ENCODE measurements at regions not wholly inside any gene's neighbourhood (a gene's known extent, or its start where the extent isn't known, plus 50 kb on each side); places are given as distances from the start of the nearest gene placed in this dataset.
"Not testable (repeated sequence)": the region's sequence is repeated elsewhere in the genome, so short reads cannot be mapped to it uniquely, and the experiment has no call there.

DNA sequence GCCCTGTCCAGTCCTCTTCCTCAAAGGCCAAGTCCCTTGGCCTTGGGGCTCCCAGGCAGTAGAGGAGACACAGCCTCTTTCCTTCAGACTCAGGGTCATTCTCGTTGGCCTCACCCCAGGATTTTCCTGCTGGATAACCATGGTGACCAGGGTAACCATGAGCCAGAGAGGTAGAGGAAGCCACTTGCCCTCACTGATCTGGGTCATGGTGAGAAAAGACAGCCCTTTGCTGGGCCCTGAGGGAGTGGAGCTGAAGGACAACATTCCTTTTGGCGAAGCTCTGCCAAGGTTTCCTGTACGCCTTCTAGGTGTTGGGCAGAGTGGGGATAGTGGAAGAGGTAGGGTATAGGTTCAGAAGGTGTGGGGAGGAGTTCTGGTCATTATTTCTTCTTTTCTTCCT, 53.1 kb upstream of the WNT4 start:
- no peak for DNase-seq (ENCODE audit: low read depth in 3 of 3)

GRCh38 chr1:22196641-22197040, 53.7 kb upstream of the WNT4 start:
- no peak for DNase-seq (ENCODE audit: low read depth in 3 of 3)

DNA sequence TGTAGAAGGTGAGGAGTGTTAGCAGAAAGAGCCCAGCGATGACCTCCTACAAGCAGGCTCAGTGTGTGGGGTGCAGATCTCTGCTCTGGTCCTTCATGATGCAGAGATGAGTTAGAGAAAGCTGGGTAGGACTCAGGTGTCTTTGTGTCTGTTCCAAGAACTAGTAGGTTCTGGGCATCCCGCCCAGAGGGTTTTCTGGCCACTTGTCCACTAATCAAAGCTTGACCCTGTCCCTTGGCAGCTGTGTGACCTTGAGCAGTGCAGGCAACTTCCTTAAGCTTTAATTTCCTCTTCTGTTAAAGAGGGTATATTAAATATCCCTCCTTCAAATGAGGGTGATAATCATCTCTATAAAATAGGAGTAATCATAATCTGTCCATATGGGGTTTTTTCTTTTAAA, 54.7 kb upstream of the WNT4 start:
- DNase-seq (ENCODE audit: low read depth in 3 of 3) = no peak

GRCh38 chr1:22201023-22201422, 58.1 kb upstream of the WNT4 start:
- no peak for DNase-seq (ENCODE audit: low read depth in 3 of 3)

DNA sequence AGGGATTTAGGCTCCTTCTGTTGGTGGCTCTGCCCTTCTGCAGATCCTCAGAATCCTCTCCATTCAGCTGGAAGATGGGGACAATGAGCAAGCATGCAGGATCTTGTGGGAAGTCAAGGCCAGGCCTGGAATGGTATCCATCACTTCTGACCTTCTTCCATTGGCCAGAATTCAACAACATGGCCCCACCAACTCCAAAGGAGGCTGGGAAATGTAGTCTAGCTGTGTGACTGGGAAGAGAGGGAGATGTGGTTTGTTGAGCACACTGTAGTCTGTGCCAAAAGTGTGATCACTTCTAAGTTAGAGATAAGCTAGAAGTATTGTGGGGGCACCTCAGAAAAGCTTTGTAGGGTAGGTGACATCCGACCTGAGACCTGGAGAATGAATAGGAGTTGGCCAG, 60.4 kb upstream of the WNT4 start:
- no peak for DNase-seq (ENCODE audit: low read depth in 3 of 3)

DNA sequence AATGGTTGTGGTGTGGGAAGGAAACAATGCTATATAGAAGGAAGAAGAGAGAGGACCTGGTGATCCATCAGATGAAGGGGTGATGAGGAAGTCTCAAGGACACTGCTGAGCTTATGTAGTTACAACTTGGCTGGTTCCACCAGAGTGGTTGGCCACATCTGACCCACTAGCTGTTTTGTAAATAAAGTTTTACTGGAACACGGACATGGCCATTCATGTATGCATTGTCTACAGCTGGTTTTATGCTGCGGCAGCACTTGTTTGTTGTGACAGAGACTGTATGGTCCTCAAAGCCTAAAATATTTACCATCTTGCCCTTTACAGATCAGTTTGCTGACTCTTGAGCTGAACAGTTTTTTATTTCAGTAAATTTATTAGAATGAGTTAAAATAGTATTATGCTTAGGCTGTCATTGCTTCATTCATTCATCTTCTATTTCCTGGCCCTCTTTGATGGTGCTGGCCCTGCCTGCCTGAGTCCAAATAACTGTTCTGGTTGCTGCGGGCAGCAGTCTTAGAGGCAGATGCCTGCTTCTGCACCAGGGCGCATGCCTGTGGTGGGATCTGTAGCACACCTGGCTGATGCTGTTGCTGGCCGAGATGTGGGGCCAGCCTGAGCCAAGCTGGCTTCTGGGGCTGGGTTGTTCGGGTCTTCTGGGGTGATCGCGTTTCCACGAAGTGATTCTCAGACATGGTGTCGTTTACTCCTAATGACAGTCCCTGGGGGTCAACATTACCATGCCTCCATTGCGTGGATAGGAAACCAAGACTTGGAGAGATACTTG, 61.4 kb upstream of the WNT4 start:
- no peak for DNase-seq (ENCODE audit: low read depth in 3 of 3)

DNA sequence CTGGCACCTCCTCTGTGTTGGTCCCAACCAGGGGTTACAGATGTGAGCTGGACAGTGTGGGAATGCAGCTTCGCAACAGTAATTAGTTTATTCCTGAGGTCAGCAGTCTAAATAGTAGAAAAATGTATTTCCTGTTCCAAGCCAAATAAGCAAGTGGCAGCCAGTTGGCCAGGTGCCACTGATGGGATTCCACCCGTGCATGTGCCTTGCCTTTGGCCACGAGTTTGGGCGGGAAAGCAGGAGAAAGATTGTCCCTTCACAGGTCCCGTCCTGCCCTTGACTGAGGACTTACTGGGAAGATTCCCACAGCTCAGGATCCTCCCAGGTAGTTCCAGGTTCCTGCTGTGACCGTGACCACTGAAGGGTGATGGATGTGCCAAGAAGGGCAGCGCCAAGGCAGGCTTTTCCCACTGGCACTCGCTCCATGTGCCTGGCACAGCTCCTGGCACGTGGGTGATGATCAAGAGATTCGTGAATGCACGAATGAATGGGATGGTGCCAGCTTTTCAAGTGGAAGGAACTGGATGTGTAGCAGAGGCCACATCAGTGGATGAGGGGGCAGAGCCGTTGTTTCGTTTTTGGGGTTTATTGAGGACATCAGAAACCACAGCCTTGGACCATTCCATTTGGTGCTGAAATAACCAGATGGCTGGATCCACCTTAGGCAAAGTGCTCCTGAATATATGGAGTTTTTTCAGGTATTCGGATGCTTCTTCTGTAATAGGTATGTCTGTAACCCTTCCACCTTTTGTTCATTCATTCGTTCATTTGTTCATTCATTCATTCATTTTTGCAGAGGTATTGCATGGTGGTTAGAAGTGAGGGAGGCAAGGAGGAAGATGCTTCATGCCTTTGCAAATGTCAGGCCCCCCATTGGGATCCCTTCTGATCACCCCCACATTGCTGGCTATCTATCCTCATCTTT, 62.4 kb upstream of the WNT4 start:
- no peak for DNase-seq (ENCODE audit: low read depth in 3 of 3)

DNA sequence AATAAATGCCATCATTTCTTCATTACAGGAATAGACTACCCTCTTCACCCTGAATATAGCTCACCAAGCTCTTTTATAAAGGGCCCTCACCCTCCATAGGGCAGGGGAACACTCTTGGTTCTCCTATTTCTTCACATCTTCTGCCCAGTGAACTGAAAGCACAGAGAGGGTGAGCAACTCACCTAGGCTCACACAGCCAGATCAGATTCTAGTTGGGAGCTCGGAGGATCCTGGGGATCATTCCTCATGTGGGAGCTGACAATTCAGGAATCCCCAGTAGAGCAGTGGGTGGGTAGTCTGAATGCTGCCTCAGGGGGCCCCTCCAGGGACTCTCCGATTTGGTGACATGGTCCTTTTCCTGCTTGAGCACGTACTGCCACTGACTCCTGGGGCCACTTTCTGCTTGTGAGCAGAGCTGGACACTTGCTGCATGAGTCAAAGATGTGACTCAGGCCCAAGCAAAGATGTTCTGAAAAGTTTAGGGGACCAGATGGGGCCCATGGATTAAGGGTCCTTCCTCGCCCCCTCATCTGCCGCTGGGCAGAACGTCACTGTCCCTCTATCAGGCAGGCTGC, 63.7 kb upstream of the WNT4 start:
- no peak for DNase-seq (ENCODE audit: low read depth in 3 of 3)

DNA sequence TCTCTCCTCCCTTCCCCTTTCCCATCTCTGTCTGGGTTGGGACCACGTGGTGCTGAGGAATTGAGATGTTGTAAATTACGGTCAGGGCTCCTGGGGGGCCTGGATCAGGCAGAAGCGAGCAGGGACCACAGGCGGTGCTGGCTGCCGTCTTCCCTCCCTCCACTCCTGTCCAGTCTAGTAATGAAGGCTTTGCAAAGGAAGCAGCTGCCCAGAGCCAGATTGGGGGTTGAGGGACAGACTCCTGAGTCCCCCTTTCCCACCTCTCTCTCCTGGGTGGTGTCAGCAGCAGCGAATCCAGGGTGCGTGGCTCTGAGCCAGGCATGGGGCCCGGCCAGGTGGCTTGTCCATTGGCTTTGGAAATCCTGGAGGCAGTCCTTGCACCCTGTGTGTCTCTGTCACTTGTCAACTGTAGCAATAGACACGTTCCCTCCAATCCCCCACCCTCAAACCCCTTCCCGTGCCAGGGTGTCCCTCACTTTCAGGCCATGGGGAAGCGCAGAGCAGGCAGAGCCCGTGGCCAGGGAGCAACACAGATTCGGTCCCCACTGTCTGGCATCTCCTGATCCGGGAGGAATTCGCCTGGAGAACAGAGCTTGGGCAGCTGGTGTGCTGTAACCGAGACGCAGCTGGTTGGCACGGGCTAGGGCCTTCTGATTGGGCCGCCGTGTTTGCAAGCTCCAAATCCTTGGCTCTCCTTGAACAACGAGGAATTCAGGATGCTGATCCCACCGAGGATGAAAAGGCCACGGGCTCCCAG, 64.8 kb upstream of the WNT4 start:
- DNase-seq (ENCODE audit: low read depth in 3 of 3) = no peak

- DNase-seq (ENCODE audit: low read depth in 3 of 3) = no peak
These were observed 65.5 kb upstream of the WNT4 start for GRCh38 chr1:22208268-22208972.

GRCh38 chr1:22208973-22209378, 66.1 kb upstream of the WNT4 start:
- no peak for DNase-seq (ENCODE audit: low read depth in 3 of 3)

DNA sequence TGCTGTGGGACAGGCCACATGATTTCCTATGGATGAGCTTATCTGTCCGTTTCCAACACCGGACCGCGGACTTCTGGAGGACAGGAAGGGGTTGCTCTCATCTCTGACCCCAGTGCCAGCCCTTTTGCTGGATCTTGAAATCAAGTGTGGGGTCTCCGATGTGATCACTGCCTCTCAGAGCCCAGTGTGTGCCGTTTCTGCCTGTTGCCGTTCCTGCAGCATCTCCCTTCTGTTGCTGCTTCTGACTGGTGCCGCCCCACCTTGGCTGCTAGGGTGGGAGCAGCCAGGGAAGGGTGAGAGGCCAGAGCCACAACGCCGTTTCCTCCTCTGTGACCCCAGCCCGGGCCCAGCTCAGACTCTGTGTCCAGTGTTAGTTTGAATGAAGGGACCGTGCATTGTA, 67.3 kb upstream of the WNT4 start:
- no peak for DNase-seq (ENCODE audit: low read depth in 3 of 3)

GRCh38 chr1:22210636-22211035, 67.7 kb upstream of the WNT4 start:
- DNase-seq (ENCODE audit: low read depth in 3 of 3) = no peak

DNA sequence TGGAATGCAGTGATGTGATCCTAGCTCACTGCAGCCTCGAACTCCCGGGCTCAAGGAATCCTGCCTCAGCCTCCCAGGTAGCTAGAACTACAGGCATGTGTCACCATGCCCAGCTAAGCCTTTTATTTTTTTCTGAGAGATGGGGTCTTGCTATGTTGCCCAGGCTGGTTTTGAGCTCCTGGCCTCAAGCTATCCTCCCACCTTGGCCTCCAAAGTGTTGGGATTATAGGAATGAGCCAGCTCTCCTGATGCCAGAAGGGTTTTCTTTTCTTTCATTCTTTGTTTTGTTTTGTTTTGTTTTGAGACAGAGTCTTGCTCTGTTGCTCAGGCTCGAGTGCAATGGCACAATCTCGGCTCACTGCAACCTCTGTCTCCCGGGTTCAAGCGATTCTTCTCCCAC, 68.6 kb upstream of the WNT4 start:
- not testable (repeated sequence) for DNase-seq (ENCODE audit: low read depth in 3 of 3)

GRCh38 chr1:22212400-22213233, 69.7 kb upstream of the WNT4 start:
- DNase-seq (ENCODE audit: low read depth in 3 of 3) = no peak

DNA sequence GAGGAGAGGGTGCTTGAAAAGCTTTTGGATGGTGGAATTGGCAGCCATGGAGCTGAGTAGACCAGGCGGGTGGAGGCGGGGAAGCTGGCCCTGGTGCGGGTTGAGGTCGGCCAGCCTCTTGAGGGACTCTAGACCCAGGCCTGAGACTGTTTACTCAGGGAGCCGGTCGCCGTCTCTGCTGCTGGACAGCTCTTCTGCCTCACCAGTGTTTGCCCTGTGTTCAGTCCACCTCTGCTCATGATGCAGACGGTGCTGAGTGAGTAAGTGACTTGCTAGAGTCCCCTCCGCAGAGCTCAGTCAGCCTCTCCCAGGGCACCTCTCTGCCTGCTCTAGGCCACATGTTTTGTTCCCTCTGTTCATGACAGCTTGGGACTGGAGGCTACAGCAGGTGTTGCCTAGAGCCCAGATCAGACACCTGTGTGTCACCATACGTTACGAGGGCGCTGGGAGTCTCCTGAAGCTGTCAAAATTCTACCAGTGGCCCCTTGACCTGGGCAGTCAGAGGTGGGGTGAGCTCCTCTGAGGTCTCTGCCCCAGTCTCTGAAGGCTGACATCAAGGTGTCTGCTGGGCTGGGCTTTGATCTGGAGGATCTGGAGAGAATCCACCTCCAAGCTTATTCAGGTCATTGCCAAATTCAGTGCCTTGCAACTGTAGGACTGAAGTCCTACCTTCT, 73.5 kb upstream of the WNT4 start:
- no peak for DNase-seq (ENCODE audit: low read depth in 3 of 3)

DNA sequence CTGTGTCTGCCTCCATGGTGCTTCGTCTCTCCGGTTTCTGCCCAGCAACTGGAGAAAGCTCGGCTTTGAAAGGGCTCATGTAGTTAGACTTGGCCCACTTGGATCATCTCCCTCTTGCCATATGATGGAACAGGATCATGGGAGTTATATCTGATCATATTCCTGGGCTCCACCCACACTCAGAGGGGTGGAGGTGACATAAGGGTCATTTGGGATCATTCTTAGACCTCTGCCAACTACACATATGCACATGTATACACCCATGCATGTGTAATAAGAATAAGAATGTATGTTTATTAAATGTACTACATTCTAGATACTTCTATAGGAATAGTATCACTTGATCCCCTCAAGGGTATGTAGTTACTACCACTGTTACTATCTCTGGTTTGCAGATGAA, 74.1 kb upstream of the WNT4 start:
- DNase-seq (ENCODE audit: low read depth in 3 of 3) = no peak

GRCh38 chr1:22217811-22218460, 75.0 kb upstream of the WNT4 start:
- no peak for DNase-seq (ENCODE audit: low read depth in 3 of 3)

- no peak for DNase-seq (ENCODE audit: low read depth in 3 of 3)
These were observed 75.8 kb upstream of the WNT4 start for GRCh38 chr1:22218618-22219250.
